ENCODE measurements at regions not wholly inside any gene's neighbourhood (a gene's known extent, or its start where the extent isn't known, plus 50 kb on each side); places are given as distances from the start of the nearest gene placed in this dataset.

DNA sequence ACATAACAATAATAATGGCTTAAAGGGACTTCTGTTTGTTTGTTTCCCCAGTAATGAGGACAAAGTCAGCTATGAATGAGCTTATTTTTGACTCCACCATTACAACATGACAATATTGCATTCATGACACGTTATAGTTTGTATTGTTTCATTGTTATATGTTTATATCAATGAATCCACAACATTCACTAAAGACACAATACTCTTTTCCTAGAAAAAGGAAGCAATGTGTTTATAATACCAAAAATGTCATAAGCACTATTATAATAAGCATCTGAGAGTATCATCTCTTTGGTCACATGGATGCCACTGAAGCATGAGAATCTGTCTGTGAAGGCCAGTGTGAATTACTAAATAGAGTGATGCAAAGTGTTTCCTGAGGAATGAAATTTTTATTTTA, 1026.9 kb upstream of the C9orf72 start:
- Histone ChIP-seq H3K4me3 (no peak overlapping the region), H3K27me3 (no peaks in the 10 kb centered on the region), H3K9me3 (no peaks in the 10 kb centered on the region), H3K4me1 (no peaks in the 10 kb centered on the region), H3K27ac (no peak overlapping the region), H3K36me3 (no peaks in the 10 kb centered on the region)
- intact Hi-C loops (cut with DNase I), result no loop called here
- no peak for DNase-seq
- TF ChIP-seq, protein P1, sequence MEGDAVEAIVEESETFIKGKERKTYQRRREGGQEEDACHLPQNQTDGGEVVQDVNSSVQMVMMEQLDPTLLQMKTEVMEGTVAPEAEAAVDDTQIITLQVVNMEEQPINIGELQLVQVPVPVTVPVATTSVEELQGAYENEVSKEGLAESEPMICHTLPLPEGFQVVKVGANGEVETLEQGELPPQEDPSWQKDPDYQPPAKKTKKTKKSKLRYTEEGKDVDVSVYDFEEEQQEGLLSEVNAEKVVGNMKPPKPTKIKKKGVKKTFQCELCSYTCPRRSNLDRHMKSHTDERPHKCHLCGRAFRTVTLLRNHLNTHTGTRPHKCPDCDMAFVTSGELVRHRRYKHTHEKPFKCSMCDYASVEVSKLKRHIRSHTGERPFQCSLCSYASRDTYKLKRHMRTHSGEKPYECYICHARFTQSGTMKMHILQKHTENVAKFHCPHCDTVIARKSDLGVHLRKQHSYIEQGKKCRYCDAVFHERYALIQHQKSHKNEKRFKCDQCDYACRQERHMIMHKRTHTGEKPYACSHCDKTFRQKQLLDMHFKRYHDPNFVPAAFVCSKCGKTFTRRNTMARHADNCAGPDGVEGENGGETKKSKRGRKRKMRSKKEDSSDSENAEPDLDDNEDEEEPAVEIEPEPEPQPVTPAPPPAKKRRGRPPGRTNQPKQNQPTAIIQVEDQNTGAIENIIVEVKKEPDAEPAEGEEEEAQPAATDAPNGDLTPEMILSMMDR (IDR thresholded peaks at IDR 0.05), result no peak
- no peak for TF ChIP-seq POLR2A (IDR thresholded peaks at IDR 0.05)
- WGBS, 2 donors, result 38 to 49% methylated on average over 1 of the region's 1 CpG

DNA sequence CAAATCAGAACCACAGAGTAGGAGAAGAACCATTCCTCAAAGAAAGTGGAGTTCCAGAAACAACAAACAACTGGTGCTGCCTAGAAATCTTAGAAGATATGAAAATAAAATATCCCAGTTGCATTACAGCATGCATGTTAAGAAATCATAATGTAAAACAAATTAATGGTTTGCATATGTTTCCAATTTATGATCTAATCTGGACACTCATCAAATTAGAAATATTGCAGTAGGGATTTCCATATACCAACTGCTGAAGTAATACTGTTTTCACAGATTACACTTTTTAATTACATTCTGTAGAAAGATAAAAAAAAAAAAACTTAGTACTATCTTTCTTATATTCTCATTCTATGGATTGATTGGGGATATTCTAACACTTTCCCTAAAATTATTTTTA, 1034.6 kb upstream of the C9orf72 start:
- TF ChIP-seq, protein P1 (IDR thresholded peaks at IDR 0.05), result no peak
- TF ChIP-seq POLR2A (IDR thresholded peaks at IDR 0.05), result no peak
- Histone ChIP-seq H3K27ac (no peak overlapping the region), H3K9me3 (no peaks in the 10 kb centered on the region), H3K36me3 (no peaks in the 10 kb centered on the region), H3K27me3 (no peaks in the 10 kb centered on the region), H3K4me1 (no peaks in the 10 kb centered on the region), H3K4me3 (no peak overlapping the region)
- DNase-seq, result no peak
- intact Hi-C loops (cut with DNase I), result loop anchor here (5.0 kb wide), 1 partner anchor 36 kb away; no protein-coding TSS in a partner anchor

DNA sequence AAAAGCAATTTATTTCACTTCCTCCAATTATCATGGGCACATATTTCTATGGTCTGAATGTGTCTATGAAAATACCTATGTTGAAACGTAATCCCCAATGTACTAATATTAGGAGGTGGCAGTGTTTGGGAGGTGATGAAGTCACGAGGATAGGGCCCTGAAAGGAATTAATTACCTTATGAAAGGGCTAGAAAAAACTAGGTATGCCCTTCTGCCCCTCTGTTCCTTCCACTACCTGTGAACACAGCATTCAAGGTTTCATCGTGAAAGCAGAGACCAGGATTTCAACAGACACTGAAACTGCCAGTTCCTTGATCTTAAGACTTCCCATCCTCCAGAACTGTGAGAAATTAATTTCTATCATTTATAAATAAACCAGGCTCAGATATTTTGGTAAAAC, 1037.1 kb upstream of the C9orf72 start:
- no peaks in the 10 kb centered on the region for H3K4me1 ChIP-seq
- WGBS, 2 donors, result 52 to 56% methylated on average over 3 of the region's 3 CpGs
- H3K27ac ChIP-seq, result no peak overlapping the region
- DNase-seq, result no peak
- H3K36me3 ChIP-seq, result no peaks in the 10 kb centered on the region
- H3K4me3 ChIP-seq, result no peak overlapping the region
- H3K9me3 ChIP-seq, result no peaks in the 10 kb centered on the region
- no peaks in the 10 kb centered on the region for H3K27me3 ChIP-seq
- intact Hi-C loops (cut with DNase I), result no loop called here
- no peak for TF ChIP-seq POLR2A (IDR thresholded peaks at IDR 0.05)
- TF ChIP-seq, protein P1 (IDR thresholded peaks at IDR 0.05), result no peak

DNA sequence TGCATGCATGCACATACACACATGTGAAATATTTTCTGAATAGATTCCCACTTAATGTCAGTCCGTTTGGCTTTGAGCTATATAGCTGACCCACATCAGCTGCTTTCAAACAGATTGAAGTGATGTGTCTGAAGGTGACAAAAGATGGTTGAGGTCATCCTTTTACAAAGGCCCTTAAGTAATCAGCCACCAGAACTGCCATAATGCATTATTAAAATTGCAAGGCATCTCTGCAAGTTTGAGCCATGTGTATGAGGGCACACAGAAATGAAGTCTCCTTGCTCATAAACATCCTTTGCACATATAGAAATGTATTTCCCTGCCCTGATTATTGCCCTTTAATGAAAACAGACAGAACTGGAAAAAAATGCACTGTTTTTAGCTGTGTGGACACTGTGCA, 1043.0 kb upstream of the C9orf72 start:
- no peak for DNase-seq
- intact Hi-C loops (cut with DNase I), result no loop called here
- Histone ChIP-seq H3K36me3 (no peaks in the 10 kb centered on the region), H3K27ac (no peak overlapping the region), H3K4me3 (no peak overlapping the region), H3K4me1 (no peaks in the 10 kb centered on the region), H3K27me3 (no peaks in the 10 kb centered on the region), H3K9me3 (no peaks in the 10 kb centered on the region)
- WGBS, 2 donors, result 33 to 37% methylated on average over 1 of the region's 1 CpG
- TF ChIP-seq, protein P1 (IDR thresholded peaks at IDR 0.05), result no peak
- TF ChIP-seq POLR2A (IDR thresholded peaks at IDR 0.05), result no peak

DNA sequence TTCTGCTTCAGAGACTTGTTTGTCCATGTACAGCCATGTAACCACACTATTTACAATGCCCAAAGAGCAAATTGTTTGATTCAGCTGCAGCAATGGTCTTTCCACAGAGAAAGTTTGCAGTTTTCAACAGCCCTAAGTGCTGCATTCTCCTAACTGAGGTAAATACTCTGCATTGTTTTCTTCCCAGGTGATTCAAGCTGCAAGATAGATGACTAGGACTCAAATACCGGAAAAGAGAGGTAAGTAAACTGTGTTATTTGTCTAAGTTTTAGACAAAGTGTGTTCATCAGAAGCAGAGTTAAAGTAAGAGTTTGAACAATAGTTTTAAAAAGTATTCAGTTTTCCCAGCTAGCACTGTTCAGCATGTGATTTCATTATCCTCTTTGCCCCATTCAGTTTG, 1046.7 kb upstream of the C9orf72 start:
- no peak for TF ChIP-seq POLR2A (IDR thresholded peaks at IDR 0.05)
- TF ChIP-seq, protein P1 (IDR thresholded peaks at IDR 0.05), result no peak
- DNase-seq, result no peak
- no peak overlapping the region for H3K27ac ChIP-seq
- intact Hi-C loops (cut with DNase I), result no loop called here
- WGBS, 2 donors, result 28 to 61% methylated on average over 1 of the region's 1 CpG
- no peak overlapping the region for H3K4me3 ChIP-seq
- H3K27me3 ChIP-seq, result no peaks in the 10 kb centered on the region
- no peaks in the 10 kb centered on the region for H3K4me1 ChIP-seq
- no peaks in the 10 kb centered on the region for H3K36me3 ChIP-seq
- H3K9me3 ChIP-seq, result no peaks in the 10 kb centered on the region
